Neutrophil (primary cell): ENCODE measurements at regions not wholly inside any gene's neighbourhood (a gene's known extent, or its start where the extent isn't known, plus 50 kb on each side); places are given as distances from the start of the nearest gene placed in this dataset.

ENCODE experiments used
- H3K27ac ChIP-seq: fragments of 200-600 bp; sonication (generic); 2 replicates; pipeline ENCODE4 v1.5.1; 2016; ENCODE audit warnings: mild to moderate bottlenecking, moderate library complexity
- H3K27me3 ChIP-seq: fragments of 200-600 bp; sonication (generic); 2 replicates; pipeline ENCODE4 v1.6.0; 2016; ENCODE audit warnings: mild to moderate bottlenecking
- H3K36me3 ChIP-seq: fragments of 200-600 bp; sonication (generic); 2 replicates; pipeline ENCODE4 v1.5.1; 2017
- H3K4me1 ChIP-seq, 2 experiments: fragments of 200-600 bp in 1 of 2; sonication (generic) in 1 of 2; 1 replicate in 1 of 2; 2 replicates in 1 of 2; pipeline versions ENCODE4 v1.5.1 to v1.6.1; 2013 to 2016; ENCODE audit warnings: low read depth in 1 of 2, low read length in 1 of 2, mild to moderate bottlenecking in 1 of 2, moderate library complexity in 1 of 2; ENCODE audit not compliant: control insufficient read depth in 1 of 2, insufficient read depth in 1 of 2
- H3K4me3 ChIP-seq, 2 experiments: fragments of 200-600 bp in 1 of 2; sonication (generic) in 1 of 2; 1 replicate in 1 of 2; 2 replicates in 1 of 2; pipeline ENCODE4 v1.5.1; 2013 to 2016; ENCODE audit warnings: low read depth in 1 of 2, low read length in 1 of 2, mild to moderate bottlenecking in 1 of 2, moderate library complexity in 1 of 2
- H3K9me3 ChIP-seq: fragments of 200-600 bp; sonication (generic); 2 replicates; pipeline ENCODE4 v1.5.1; 2016
- TF ChIP-seq, protein P1 (sequence below): fragments of 200-600 bp; sonication (generic); IDR thresholded peaks from 2 replicates; pipeline ENCODE4 v1.5.1; 2016; ENCODE audit warnings: antibody characterized with exemption

DNA sequence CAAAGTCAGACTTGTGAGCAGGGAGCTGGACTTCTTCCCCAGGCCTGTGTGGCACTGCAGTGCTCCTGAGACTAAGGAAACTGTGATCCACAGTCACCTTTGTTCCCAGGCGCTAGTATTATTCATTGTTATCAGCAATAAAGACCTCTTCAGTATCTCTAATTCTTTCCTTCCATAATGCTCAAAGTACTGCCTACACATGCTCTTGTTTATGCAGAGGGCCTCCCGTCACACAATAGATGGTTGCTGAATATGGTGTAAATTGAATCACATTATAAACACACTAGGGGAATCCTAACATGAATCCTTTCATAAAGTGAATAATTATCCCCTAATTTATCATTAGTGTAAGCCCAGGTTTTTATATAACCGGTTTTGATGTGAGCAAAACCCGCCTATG lies 493.3 kb downstream of the BUD13 start:
- TF ChIP-seq, protein P1, sequence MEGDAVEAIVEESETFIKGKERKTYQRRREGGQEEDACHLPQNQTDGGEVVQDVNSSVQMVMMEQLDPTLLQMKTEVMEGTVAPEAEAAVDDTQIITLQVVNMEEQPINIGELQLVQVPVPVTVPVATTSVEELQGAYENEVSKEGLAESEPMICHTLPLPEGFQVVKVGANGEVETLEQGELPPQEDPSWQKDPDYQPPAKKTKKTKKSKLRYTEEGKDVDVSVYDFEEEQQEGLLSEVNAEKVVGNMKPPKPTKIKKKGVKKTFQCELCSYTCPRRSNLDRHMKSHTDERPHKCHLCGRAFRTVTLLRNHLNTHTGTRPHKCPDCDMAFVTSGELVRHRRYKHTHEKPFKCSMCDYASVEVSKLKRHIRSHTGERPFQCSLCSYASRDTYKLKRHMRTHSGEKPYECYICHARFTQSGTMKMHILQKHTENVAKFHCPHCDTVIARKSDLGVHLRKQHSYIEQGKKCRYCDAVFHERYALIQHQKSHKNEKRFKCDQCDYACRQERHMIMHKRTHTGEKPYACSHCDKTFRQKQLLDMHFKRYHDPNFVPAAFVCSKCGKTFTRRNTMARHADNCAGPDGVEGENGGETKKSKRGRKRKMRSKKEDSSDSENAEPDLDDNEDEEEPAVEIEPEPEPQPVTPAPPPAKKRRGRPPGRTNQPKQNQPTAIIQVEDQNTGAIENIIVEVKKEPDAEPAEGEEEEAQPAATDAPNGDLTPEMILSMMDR, result no peak
- Histone ChIP-seq H3K27me3 (no peaks in the 10 kb centered on the region), H3K36me3 (no peaks in the 10 kb centered on the region)

DNA sequence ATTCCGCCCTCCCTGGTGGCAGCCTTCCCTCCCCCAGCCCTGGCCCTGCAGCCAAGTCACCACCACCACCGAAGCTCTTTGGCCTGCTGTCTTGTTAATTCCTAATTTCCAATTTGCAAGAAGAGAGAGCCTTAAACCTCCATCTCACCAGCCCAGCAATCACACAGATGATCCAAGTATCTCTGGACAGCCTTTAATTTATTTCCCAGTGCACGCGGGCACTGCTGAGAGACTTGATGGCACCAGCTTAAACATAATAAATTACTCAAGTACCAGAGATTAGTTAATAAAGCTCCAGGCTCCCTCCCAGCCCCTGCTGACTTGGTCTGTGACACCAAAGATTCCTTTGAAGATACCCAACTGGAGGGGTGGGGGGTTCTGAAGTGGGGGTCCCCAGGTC lies 494.7 kb downstream of the BUD13 start:
- H3K27ac ChIP-seq, result no peak overlapping the region

More for the DNA sequence above, 493.3 kb downstream of the BUD13 start:
- Histone ChIP-seq H3K9me3 (no peaks in the 10 kb centered on the region), H3K27ac (no peak overlapping the region), H3K4me1 (peaks cover 0 to 5% of the 10 kb centered on the region in 2 experiments), H3K4me3 (no peak overlapping the region)

DNA sequence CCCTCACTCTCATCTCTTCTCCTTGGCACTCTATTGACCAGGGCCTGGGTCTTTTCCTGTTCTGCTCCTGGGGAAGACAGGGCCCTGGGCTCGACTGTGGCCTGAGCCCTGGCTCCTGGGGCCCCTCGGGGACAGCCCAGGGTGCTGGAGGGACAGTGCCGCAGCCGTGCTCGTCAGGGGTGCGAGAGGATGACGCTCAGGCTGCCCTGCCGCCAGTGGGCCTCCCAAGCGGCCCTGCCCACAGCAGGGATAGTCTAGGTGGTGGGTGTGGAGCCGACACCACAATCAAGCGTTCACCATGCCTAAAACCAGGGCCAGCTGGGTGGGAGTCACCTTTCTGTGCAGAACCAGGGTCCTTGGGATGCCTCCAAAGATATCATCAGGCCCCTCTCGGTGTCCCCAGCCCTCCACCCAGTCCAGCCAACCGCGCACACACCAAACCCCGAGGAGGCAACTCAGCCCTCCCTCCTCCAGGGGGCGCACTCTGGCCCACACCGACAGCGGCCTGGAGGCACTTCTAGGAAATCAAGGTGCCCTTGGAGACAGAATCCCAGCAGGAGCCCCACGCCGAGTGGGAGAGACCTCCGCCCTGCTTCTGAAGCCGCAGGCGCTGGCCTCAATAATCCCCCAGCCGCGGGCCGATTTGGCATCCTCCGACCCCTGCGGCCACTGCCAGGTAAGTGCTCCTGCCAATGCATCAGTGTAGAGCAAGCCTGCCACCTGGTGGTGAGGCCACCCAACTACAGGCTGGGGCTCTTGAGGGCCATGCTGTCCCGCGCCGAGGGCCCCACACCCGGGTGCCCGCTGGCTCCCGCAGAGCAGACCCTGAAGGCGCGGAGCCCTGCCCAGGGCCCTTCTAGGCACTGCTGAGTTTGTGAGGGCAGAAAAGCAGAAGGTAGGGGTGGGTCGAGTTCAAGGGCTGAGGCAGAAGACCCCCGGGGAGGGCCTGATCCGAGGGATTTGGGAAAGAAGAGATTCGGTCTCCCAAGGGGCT lies 496.4 kb downstream of the BUD13 start:
- TF ChIP-seq, protein P1, result peak; percentile 90
- Histone ChIP-seq H3K27ac (no peak overlapping the region), H3K4me1 (peaks cover 0 to 5% of the 10 kb centered on the region in 2 experiments), H3K27me3 (no peaks in the 10 kb centered on the region), H3K9me3 (no peaks in the 10 kb centered on the region), H3K36me3 (no peaks in the 10 kb centered on the region), H3K4me3 (no peak overlapping the region)

More for the DNA sequence above, 494.7 kb downstream of the BUD13 start:
- H3K27me3 ChIP-seq, result no peaks in the 10 kb centered on the region
- H3K4me1 ChIP-seq, result peaks cover 0 to 5% of the 10 kb centered on the region in 2 experiments
- TF ChIP-seq, protein P1, result no peak
- H3K9me3 ChIP-seq, result no peaks in the 10 kb centered on the region
- H3K4me3 ChIP-seq, result no peak overlapping the region
- no peaks in the 10 kb centered on the region for H3K36me3 ChIP-seq

DNA sequence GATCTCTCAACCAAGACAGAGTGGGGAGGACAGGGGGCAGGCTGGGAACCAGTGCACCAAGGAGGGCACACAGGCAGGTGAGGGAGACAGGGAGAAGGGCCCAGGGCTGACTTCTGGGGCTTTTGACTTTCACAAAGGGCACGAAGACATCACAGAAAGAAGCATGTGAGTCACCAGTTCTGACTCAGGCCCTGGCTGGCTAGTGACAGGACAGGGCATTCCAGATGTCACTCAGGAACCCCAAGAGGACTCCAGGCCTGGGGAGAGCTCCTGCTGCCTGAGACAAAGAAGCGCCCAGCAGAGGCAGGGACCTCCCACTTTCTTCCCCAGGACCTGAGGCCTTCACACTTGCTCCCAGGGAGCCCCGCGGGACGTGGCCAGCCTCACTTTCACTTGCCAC lies 497.2 kb downstream of the BUD13 start:
- TF ChIP-seq, protein P1, result no peak
- H3K4me1 ChIP-seq, result peaks cover 0 to 5% of the 10 kb centered on the region in 2 experiments
- H3K4me3 ChIP-seq, result no peak overlapping the region
- H3K27me3 ChIP-seq, result no peaks in the 10 kb centered on the region
- no peaks in the 10 kb centered on the region for H3K36me3 ChIP-seq
- no peaks in the 10 kb centered on the region for H3K9me3 ChIP-seq
- no peak overlapping the region for H3K27ac ChIP-seq

DNA sequence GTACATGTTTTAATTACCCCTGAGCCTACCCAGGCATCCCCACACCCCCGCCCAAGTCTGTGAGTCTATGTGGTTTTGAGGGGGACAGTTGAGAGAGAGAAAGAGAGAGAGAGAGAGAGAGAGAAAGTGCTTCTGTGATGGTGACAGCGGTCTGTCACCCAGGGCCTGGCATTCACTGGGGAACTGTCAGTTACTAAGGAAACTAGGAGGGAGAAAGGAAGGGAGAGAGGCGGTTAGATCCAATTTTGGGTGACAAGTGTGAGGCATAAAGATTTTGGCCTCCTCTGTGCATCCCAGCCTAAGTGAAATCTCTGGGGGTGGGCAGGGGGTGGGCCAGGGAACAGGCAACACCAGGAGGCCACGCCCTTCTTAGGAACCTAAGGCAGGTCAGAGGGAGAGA lies 498.3 kb downstream of the BUD13 start:
- Histone ChIP-seq H3K4me3 (no peak overlapping the region), H3K4me1 (peaks cover 0 to 5% of the 10 kb centered on the region in 2 experiments), H3K9me3 (no peaks in the 10 kb centered on the region), H3K27ac (no peak overlapping the region), H3K36me3 (no peaks in the 10 kb centered on the region), H3K27me3 (no peaks in the 10 kb centered on the region)
- TF ChIP-seq, protein P1, result no peak
